ENCODE measurements at regions not wholly inside any gene's neighbourhood (a gene's known extent, or its start where the extent isn't known, plus 50 kb on each side); places are given as distances from the start of the nearest gene placed in this dataset.

- DNase-seq (ENCODE audit: low read depth in 1 of 2, low spot score in 1 of 2) = no peak
These were observed 448.9 kb downstream of the UQCRFS1 start for GRCh38 chr19:28764066-28764465.

DNA sequence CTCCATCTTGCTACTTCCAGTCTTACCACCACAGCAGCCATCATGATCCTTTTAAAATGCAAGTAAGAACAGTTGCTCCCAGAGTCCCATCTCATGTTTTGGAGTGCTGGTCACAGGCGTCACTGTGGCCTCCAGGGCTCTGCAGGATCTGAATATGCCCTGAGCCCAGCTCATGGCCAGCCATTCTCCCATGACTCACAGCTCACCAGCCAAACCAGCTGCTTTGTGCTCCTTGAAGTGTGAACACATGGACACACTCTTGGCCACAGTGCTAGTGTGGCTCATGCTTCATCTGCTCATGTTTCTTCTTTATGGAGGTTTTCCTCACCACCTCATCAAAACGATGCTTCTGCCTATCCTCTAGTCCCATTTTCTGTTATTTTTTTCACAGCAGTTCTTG, 466.5 kb downstream of the UQCRFS1 start:
- DNase-seq (ENCODE audit: low read depth in 1 of 2, low spot score in 1 of 2) = no peak

DNA sequence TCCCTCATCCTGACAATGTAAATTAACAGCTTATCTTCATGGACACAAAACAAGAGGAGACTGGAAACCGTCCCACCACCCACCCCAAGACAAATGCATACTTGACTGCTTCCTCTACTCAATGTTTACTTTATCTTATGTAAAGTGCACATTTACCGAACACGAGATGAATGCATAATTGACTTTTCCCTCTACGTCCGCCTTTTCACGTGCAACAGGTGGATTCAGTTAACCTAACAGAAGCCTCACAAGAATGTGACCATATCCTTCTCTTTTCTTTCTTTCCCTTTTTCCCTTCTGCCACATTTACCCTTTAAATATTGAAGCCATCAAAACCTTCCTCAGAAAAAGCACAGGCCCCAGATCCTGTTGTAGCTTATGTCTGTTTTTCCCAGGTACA, 468.0 kb downstream of the UQCRFS1 start:
- DNase-seq (ENCODE audit: low read depth in 1 of 2, low spot score in 1 of 2) = no peak

DNA sequence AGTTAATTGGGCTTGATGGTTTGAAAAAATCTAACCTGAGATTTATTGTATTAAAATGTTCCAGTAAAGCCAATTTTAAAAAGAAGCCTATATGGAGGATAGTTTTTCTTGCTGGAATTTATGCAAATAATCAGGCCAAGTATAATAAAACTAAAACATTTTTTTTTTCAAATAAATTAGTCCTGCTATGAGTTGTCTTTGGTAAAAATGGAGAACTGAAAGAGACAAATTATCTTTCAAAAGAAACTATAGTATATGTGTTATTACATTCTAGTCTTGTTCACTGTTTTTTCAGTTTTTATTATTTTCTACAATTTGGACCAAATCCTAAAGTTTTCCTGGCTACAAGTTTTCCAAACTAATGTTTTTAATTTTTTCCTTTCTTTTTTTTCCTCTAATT, 468.9 kb downstream of the UQCRFS1 start:
- no peak for DNase-seq (ENCODE audit: low read depth in 1 of 2, low spot score in 1 of 2)

DNA sequence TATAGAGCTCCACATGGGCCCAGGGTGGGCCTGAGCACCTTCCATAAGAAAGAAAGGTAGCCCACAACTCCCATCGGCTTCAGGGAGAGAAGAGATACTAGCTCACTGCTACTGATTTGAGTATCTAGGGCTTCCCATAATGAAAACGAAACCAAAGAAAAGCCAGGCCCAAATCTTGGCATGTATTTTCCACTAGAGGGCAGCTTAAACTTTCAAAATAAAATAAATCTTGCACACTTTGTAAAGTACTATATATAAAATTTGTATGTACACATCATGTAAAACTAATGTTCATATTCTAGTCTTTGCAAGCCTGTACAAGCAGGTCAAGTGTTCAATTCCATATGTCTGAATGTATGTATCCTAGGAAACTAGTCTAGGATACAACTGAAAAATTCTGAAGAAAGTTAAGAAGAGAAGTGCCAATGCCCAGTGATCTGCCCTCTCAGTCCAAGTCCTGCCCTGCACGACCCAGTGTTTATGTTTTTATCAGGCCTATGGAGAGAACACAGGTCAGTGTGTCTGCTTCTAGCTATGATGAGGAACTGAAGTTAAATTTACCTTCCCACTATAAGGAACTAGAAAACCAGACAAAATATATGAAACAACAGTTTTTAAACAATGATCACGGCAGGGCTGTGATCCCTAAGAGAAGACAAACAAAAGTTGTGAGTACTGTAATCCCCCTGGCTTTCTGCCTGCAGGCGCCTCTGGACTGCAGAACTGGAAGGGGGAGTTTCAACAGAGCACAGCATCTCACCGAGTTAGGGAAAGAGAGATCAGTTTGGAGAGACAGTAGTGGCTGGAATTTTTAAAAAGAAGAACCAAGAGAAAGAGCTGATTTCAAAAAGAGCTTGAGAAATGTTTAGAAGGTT, 475.7 kb downstream of the UQCRFS1 start:
- no peak for DNase-seq (ENCODE audit: low read depth in 1 of 2, low spot score in 1 of 2)

DNA sequence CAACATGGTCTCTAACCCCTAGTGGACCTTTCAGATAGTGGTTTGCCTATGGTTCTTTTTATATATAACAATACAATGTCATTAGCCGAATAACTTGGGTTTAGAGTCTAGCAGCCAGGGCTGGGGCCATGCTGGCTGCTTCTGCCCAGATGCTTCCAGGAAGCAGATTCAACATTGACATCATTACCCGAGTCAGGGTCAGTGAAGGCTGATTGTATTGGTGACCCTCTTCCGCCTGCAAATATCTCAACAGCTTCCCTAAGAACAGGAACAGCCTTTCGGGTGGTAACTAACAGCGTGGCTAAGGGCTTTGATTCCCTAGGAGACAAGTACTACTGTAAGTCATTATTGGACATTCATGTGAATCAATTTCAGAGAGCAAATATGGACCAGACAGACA, 476.4 kb downstream of the UQCRFS1 start:
- DNase-seq (ENCODE audit: low read depth in 1 of 2, low spot score in 1 of 2) = no peak

- no peak for DNase-seq (ENCODE audit: low read depth in 1 of 2, low spot score in 1 of 2)
These were observed 481.4 kb downstream of the UQCRFS1 start for GRCh38 chr19:28731577-28731976.

- DNase-seq (ENCODE audit: low read depth in 1 of 2, low spot score in 1 of 2) = no peak
These were observed 482.0 kb downstream of the UQCRFS1 start for GRCh38 chr19:28730791-28731512.

GRCh38 chr19:28727480-28728159, 485.3 kb downstream of the UQCRFS1 start:
- no peak for DNase-seq (ENCODE audit: low read depth in 1 of 2, low spot score in 1 of 2)

GRCh38 chr19:28726533-28727479, 486.1 kb downstream of the UQCRFS1 start:
- DNase-seq (ENCODE audit: low read depth in 1 of 2, low spot score in 1 of 2) = no peak

DNA sequence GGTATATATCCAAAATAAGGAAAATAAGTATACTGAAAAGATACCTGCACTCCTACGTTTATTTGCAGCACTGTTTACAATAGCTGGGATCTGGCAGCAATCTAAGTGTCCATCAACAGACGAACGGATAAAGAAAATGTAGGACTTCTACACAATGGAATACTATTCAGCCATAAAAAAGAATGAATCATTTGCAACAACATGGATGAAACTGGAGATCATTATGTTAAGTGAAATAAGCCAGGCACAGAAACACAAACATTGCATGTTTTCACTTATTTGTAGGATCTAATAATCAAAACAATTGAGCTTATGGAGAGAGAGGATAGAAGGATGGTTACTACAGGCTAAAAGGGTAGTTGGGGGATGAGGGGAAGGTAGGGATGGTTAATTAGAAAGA, 494.0 kb downstream of the UQCRFS1 start:
- no peak for DNase-seq (ENCODE audit: low read depth in 1 of 2, low spot score in 1 of 2)

DNA sequence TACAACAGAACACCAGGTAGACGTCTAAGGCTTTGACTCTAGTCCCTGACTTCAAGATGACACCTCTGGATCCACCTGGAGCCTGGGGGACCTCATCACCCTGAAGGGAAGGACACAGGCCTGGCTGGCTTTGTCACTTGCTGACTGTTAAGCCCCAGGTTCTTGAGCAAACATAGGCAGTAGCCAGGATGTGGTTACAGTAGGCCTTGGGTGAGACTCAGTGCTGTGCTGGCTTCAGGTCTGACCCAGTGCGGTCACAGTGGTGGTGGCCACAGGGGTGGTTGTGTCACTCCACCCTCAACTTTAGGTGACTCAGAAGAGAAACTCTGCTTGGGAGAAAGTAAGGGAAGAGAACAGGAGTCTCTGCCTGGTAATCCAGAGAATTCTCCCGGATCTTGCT, 497.8 kb downstream of the UQCRFS1 start:
- no peak for DNase-seq (ENCODE audit: low read depth in 1 of 2, low spot score in 1 of 2)

DNA sequence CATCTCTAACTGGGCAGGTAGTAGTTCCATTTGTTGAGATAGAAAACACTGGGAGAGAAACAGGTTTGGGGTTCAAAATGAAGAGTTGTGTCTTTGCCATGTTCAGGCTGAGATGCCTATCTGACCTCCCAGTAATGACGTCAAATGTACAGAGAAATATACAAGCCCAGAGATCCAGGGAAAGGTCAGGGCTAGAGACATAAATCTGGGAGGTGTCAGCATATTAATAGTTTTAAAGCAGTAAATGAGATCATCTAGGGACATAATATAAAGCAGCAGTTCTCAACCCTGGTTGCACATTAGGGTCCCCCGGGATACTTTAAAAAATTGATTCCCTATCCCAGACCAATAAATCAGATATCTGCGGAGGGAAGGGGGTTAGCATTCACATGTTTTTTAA, 501.5 kb downstream of the UQCRFS1 start:
- DNase-seq (ENCODE audit: low read depth in 1 of 2, low spot score in 1 of 2) = no peak

GRCh38 chr19:28710278-28710677, 502.7 kb downstream of the UQCRFS1 start:
- DNase-seq (ENCODE audit: low read depth in 1 of 2, low spot score in 1 of 2) = no peak

DNA sequence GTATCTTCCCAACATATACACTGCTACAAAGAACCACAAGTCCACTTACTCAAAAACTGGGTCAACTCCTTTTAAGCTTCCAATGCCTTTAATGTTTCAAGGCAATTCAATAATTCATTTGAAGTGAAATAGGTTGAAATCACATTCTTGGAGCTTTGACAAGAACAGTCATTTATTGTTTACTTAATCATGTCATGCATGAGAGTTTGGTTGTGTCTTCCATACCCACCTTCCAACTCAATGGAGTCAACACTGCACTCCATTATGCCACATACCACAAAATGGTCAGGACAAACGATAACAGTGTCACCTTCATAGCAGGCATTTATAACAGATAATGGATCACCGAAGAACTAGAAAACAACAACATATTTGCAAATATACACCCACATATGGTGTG, 506.3 kb downstream of the UQCRFS1 start:
- DNase-seq (ENCODE audit: low read depth in 1 of 2, low spot score in 1 of 2) = no peak

GRCh38 chr19:28705008-28705407, 507.9 kb downstream of the UQCRFS1 start:
- DNase-seq (ENCODE audit: low read depth in 1 of 2, low spot score in 1 of 2) = no peak

- DNase-seq (ENCODE audit: low read depth in 1 of 2, low spot score in 1 of 2) = no peak
These were observed 509.5 kb downstream of the UQCRFS1 start for GRCh38 chr19:28703400-28703956.

DNA sequence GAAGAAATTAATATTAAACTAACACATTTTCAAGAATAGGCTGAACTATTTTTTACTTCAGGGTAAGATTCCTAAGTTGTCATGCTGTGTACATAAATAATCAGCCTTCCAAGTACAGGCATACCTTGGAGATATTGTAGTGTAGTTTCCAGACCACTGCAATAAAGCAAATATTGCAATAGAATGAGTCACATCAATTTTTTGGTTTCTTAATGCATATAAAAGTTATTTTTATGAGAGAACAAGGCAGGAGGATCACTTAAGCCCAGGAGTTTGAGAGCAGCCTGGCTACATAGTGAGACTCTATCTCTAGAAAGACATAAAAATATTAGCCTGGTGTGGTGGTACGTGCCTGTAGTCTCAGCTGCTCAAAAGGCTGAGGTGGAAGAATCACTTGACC, 511.5 kb downstream of the UQCRFS1 start:
- DNase-seq (ENCODE audit: low read depth in 1 of 2, low spot score in 1 of 2) = no peak

DNA sequence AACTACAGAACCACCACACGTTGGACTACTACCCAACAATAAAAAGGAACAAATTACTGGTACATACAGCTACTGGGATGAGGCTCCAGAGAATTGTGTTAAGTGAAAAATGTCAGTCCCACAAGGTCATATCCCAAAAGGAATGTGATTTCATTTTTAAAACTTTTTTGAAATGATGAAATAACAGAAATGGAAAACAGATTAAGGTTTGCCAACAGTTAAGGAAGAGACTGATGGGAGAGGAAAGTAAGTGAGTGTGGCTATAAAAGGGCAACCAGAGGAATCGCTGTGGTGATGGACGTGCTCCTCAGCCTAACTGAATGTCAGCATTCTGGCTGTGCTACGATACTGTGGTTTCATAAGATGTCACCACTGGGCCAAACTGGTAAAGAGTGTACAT, 512.8 kb downstream of the UQCRFS1 start:
- DNase-seq (ENCODE audit: low read depth in 1 of 2, low spot score in 1 of 2) = no peak

DNA sequence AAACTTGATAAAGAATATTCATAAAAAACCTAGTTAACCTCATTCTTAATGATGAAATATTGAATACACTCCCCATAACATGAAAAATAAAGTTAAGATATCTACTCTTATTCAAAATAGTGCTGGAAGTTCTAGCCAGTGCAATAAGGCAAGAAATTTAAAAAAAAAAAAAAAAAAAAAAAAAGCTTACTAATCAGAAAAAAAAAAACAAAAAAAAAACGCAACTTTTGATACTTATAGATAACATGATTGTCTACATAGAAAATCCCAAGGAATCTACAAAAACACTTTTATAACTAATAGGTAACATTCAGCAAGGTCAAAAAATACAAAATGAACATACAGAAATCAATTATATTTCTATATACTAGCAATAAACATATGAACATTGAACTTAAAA, 515.6 kb downstream of the UQCRFS1 start:
- no peak for DNase-seq (ENCODE audit: low read depth in 1 of 2, low spot score in 1 of 2)

DNA sequence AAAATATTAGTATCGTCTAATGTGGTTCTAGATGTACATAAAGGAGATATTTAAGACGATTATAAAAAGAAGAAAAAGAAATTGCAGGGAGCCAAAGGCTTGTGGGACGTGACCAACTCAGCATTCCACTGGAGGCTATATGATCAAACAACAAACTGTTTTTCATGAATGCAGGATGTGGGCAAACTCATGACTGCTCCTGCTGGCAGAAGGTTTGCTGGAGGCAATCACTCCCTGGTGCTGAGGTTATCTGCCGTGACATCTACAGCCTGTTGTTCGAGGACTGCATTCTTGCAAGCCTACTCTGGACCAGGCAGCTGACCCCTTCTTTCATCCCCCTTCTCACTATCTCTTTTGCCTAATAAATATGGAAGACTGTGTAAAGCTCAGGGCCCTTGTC, 518.1 kb downstream of the UQCRFS1 start:
- DNase-seq (ENCODE audit: low read depth in 1 of 2, low spot score in 1 of 2) = no peak
